GM23338 (cell line): ENCODE measurements at regions not wholly inside any gene's neighbourhood (a gene's known extent, or its start where the extent isn't known, plus 50 kb on each side); places are given as distances from the start of the nearest gene placed in this dataset.

Experiments
- EZH2 ChIP-seq: fragments of 200-600 bp; sonication (generic); IDR thresholded peaks from one replicate; pipeline ENCODE4 v1.8.0; 2017; ENCODE audit warnings: antibody characterized with exemption, mild to moderate bottlenecking, low read depth; ENCODE audit not compliant: unreplicated experiment
- EZH2phosphoT487 ChIP-seq: fragments of 200-600 bp; sonication (generic); IDR thresholded peaks from one replicate; pipeline ENCODE4 v1.8.1; 2018; ENCODE audit warnings: antibody characterized with exemption; ENCODE audit not compliant: unreplicated experiment
- JUNB ChIP-seq: IDR thresholded peaks from one replicate; pipeline ENCODE4 v1.6.1; 2016; ENCODE audit warnings: antibody characterized with exemption; ENCODE audit not compliant: unreplicated experiment
- POLR2AphosphoS5 ChIP-seq: IDR thresholded peaks from 2 replicates; pipeline ENCODE4 v1.6.1; 2016; ENCODE audit warnings: antibody characterized with exemption, low read depth
- TF ChIP-seq, protein P1 (sequence below), 2 experiments: fragments of 200-600 bp in 1 of 2; sonication (generic) in 1 of 2; conservative IDR thresholded peaks; 2 replicates each; pipeline versions ENCODE4 v1.5.1 to v1.6.1; 2016 to 2017; ENCODE audit warnings: antibody characterized with exemption in 2 of 2, low read depth in 2 of 2, mild to moderate bottlenecking in 2 of 2, moderate library complexity in 1 of 2

DNA sequence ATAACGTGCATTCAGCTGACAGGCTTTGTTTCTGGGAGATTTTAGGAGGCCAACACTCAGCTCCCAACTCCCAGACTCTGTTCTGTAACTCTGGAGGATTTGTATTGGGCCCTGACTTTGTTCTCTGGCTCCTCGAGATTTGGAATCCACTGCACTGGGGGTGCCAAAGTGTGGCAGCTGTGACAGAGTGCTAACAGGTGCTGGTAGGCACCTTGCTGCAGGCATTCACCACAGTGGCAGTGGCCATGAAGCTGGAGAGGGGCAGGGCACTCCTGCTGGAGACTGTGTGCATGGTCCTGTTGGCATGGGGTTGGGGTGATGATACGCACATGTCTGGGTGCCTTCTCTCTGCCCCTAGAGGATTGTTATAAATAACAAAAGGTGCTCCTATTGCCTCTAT lies 1094.9 kb upstream of the SLIT2 start:
- no peak for TF ChIP-seq JUNB
- TF ChIP-seq, protein P1, sequence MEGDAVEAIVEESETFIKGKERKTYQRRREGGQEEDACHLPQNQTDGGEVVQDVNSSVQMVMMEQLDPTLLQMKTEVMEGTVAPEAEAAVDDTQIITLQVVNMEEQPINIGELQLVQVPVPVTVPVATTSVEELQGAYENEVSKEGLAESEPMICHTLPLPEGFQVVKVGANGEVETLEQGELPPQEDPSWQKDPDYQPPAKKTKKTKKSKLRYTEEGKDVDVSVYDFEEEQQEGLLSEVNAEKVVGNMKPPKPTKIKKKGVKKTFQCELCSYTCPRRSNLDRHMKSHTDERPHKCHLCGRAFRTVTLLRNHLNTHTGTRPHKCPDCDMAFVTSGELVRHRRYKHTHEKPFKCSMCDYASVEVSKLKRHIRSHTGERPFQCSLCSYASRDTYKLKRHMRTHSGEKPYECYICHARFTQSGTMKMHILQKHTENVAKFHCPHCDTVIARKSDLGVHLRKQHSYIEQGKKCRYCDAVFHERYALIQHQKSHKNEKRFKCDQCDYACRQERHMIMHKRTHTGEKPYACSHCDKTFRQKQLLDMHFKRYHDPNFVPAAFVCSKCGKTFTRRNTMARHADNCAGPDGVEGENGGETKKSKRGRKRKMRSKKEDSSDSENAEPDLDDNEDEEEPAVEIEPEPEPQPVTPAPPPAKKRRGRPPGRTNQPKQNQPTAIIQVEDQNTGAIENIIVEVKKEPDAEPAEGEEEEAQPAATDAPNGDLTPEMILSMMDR (conservative IDR thresholded peaks at IDR 0.05; ENCODE audit: low read depth in 2 of 2), result no peak
- TF ChIP-seq EZH2, result no peak
- TF ChIP-seq POLR2AphosphoS5, result no peak
- no peak for TF ChIP-seq EZH2phosphoT487
